Adrenal gland (tissue), 5 donors: ENCODE measurements at regions not wholly inside any gene's neighbourhood (a gene's known extent, or its start where the extent isn't known, plus 50 kb on each side); places are given as distances from the start of the nearest gene placed in this dataset.

Experiments used
- POLR2A ChIP-seq, 2 donors: fragments of 450-650 bp; IDR thresholded peaks; one replicate each; pipeline ENCODE4 v1.6.1; 2017; ENCODE audit warnings: antibody characterized with exemption in 2 of 2, mild to moderate bottlenecking in 2 of 2, moderate library complexity in 1 of 2
- TF ChIP-seq, protein P1 (sequence below), 6 experiments: fragments of 450-650 bp in 4 of 6; fragments of 200-600 bp in 2 of 6; sonication (generic) in 1 of 6; IDR thresholded peaks; 1 replicate in 5 of 6; 2 replicates in 1 of 6; pipeline versions ENCODE4 v1.5.1 to v1.8.0; 2016 to 2021; ENCODE audit warnings: antibody characterized with exemption in 6 of 6, mild to moderate bottlenecking in 2 of 6, moderate library complexity in 1 of 6
- donor health status: DM: no; HTN: no; CAD: no.

DNA sequence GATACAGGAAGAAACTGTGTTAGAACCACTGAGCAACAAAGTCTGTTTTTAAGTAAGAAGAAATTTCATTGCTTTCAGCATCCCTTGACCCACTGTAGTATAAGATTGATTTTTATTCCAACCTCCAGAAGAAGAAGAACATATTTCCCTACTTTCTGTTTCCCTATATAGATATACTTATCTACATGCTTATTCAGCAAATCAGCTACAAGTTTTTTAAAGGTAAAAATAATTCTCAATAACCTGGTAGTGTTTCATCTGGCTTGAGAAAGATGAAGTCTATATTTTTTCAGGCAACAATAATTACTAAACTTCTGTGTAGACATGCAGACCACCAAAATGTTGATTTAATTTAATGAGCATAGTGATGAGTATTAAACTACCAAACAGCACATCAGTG lies 201.0 kb downstream of the OSTF1 start:
- TF ChIP-seq, protein P1, sequence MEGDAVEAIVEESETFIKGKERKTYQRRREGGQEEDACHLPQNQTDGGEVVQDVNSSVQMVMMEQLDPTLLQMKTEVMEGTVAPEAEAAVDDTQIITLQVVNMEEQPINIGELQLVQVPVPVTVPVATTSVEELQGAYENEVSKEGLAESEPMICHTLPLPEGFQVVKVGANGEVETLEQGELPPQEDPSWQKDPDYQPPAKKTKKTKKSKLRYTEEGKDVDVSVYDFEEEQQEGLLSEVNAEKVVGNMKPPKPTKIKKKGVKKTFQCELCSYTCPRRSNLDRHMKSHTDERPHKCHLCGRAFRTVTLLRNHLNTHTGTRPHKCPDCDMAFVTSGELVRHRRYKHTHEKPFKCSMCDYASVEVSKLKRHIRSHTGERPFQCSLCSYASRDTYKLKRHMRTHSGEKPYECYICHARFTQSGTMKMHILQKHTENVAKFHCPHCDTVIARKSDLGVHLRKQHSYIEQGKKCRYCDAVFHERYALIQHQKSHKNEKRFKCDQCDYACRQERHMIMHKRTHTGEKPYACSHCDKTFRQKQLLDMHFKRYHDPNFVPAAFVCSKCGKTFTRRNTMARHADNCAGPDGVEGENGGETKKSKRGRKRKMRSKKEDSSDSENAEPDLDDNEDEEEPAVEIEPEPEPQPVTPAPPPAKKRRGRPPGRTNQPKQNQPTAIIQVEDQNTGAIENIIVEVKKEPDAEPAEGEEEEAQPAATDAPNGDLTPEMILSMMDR (IDR thresholded peaks at IDR 0.05), result no peak
- no peak for TF ChIP-seq POLR2A (IDR thresholded peaks at IDR 0.05)
